GM23338 (cell line): ENCODE measurements at regions not wholly inside any gene's neighbourhood (a gene's known extent, or its start where the extent isn't known, plus 50 kb on each side); places are given as distances from the start of the nearest gene placed in this dataset.

Experiments
- ATAC-seq: fragments of 200-7000 bp; cut with Tn5 transposase; 3 replicates; pipeline ENCODE4 v1.9.1; 2020
- DNase-seq: peaks from one replicate; pipeline ENCODE4 v3.0.0-alpha.2; 2015; ENCODE audit warnings: low spot score
- H2AFZ ChIP-seq: fragments of 200-600 bp; sonication (generic); 2 replicates; pipeline ENCODE4 v1.8.0; 2016; ENCODE audit warnings: antibody characterized with exemption, mild to moderate bottlenecking, moderate library complexity
- H3F3A ChIP-seq: fragments of 200-600 bp; sonication (generic); replicated peaks from 2 replicates; pipeline ENCODE4 v1.8.0; 2017; ENCODE audit warnings: antibody characterized with exemption, mixed run types, low read depth
- H3K27ac ChIP-seq: fragments of 200-600 bp; sonication (generic); 2 replicates; pipeline ENCODE4 v1.6.1; 2016; ENCODE audit warnings: low read depth
- H3K27me3 ChIP-seq: fragments of 200-600 bp; sonication (generic); 2 replicates; pipeline ENCODE4 v1.8.0; 2016; ENCODE audit warnings: mild to moderate bottlenecking, mixed run types, moderate library complexity; ENCODE audit not compliant: insufficient read depth
- H3K36me3 ChIP-seq: fragments of 200-600 bp; sonication (generic); 2 replicates; pipeline ENCODE4 v1.8.0; 2016; ENCODE audit warnings: mild to moderate bottlenecking; ENCODE audit not compliant: insufficient read depth
- H3K4me1 ChIP-seq: fragments of 200-600 bp; sonication (generic); 2 replicates; pipeline ENCODE4 v1.8.0; 2016; ENCODE audit warnings: mild to moderate bottlenecking, moderate library complexity; ENCODE audit not compliant: insufficient read depth
- H3K4me2 ChIP-seq: fragments of 200-600 bp; sonication (generic); 2 replicates; pipeline ENCODE4 v1.7.1; 2017; ENCODE audit warnings: mixed run types
- H3K4me3 ChIP-seq: fragments of 200-600 bp; sonication (generic); 2 replicates; pipeline ENCODE4 v1.6.1; 2016; ENCODE audit warnings: mixed run types
- H3K79me2 ChIP-seq: fragments of 200-600 bp; sonication (generic); replicated peaks from 2 replicates; pipeline ENCODE4 v1.8.0; 2017; ENCODE audit warnings: mild to moderate bottlenecking; ENCODE audit not compliant: insufficient read depth
- H3K9me2 ChIP-seq: fragments of 200-600 bp; sonication (generic); 2 replicates; pipeline ENCODE4 v1.8.0; 2017; ENCODE audit not compliant: insufficient read depth
- H4K20me1 ChIP-seq: fragments of 200-600 bp; sonication (generic); replicated peaks from 2 replicates; pipeline ENCODE4 v1.8.0; 2017; ENCODE audit warnings: mild to moderate bottlenecking; ENCODE audit not compliant: insufficient read depth
- H3K27ac Mint-ChIP-seq: 2 replicates; pipeline ENCODE4 v1.8.0; 2020; ENCODE audit warnings: inconsistent platforms, mild to moderate bottlenecking, moderate library complexity, mixed read lengths
- H3K27me3 Mint-ChIP-seq: 3 replicates; pipeline ENCODE4 v1.8.0; 2022; ENCODE audit warnings: low read depth, mild to moderate bottlenecking, moderate library complexity, mixed read lengths, inconsistent platforms; ENCODE audit not compliant: insufficient read depth, poor library complexity
- H3K36me3 Mint-ChIP-seq: 3 replicates; pipeline ENCODE4 v1.8.0; 2021; ENCODE audit warnings: low read depth, mild to moderate bottlenecking, inconsistent platforms, moderate library complexity, mixed read lengths
- H3K4me1 Mint-ChIP-seq: 3 replicates; pipeline ENCODE4 v1.8.0; 2020; ENCODE audit warnings: mild to moderate bottlenecking, inconsistent platforms, mixed read lengths
- H3K4me3 Mint-ChIP-seq: 3 replicates; pipeline ENCODE4 v1.8.0; 2021; ENCODE audit warnings: moderate library complexity, mild to moderate bottlenecking, inconsistent platforms, mixed read lengths
- H3K9me3 Mint-ChIP-seq: 3 replicates; pipeline ENCODE4 v1.8.0; 2020; ENCODE audit warnings: moderate library complexity, mild to moderate bottlenecking, inconsistent platforms, mixed read lengths
- CREB1 ChIP-seq: fragments of 250-450 bp; sonication (Bioruptor Pico); IDR thresholded peaks from 2 replicates; pipeline ENCODE4 v1.5.0; 2020; ENCODE audit warnings: low read depth, mild to moderate bottlenecking, moderate library complexity
- CTCF ChIP-seq, 2 experiments: fragments of 200-600 bp in 1 of 2; sonication (generic) in 1 of 2; conservative IDR thresholded peaks; 2 replicates each; pipeline versions ENCODE4 v1.5.1 to v1.6.1; 2016 to 2017; ENCODE audit warnings: antibody characterized with exemption in 2 of 2, low read depth in 2 of 2, mild to moderate bottlenecking in 2 of 2, moderate library complexity in 1 of 2
- ETS1 ChIP-seq: IDR thresholded peaks from 2 replicates; pipeline ENCODE4 v1.6.1; 2016; ENCODE audit warnings: antibody characterized with exemption
- EZH2 ChIP-seq: fragments of 200-600 bp; sonication (generic); IDR thresholded peaks from one replicate; pipeline ENCODE4 v1.8.0; 2017; ENCODE audit warnings: antibody characterized with exemption, mild to moderate bottlenecking, low read depth; ENCODE audit not compliant: unreplicated experiment
- EZH2phosphoT487 ChIP-seq: fragments of 200-600 bp; sonication (generic); IDR thresholded peaks from one replicate; pipeline ENCODE4 v1.8.1; 2018; ENCODE audit warnings: antibody characterized with exemption; ENCODE audit not compliant: unreplicated experiment
- JUNB ChIP-seq: IDR thresholded peaks from one replicate; pipeline ENCODE4 v1.6.1; 2016; ENCODE audit warnings: antibody characterized with exemption; ENCODE audit not compliant: unreplicated experiment
- NANOG ChIP-seq: IDR thresholded peaks from 2 replicates; pipeline ENCODE4 v1.6.1; 2016; ENCODE audit warnings: antibody characterized with exemption, borderline replicate concordance
- POLR2AphosphoS5 ChIP-seq: IDR thresholded peaks from 2 replicates; pipeline ENCODE4 v1.6.1; 2016; ENCODE audit warnings: antibody characterized with exemption, low read depth
- REST ChIP-seq: IDR thresholded peaks from one replicate; pipeline ENCODE4 v1.6.1; 2018; ENCODE audit warnings: antibody characterized with exemption; ENCODE audit not compliant: unreplicated experiment
- STAT1 ChIP-seq: IDR thresholded peaks from one replicate; pipeline ENCODE4 v1.6.1; 2016; ENCODE audit warnings: antibody characterized with exemption; ENCODE audit not compliant: unreplicated experiment
- ZNF114 ChIP-seq: fragments of 250-450 bp; sonication (Bioruptor Pico); IDR thresholded peaks from 2 replicates; pipeline ENCODE4 v1.5.0; 2020; ENCODE audit warnings: mild to moderate bottlenecking, moderate library complexity
- ZNF331 ChIP-seq: fragments of 250-450 bp; sonication (Bioruptor Pico); IDR thresholded peaks from 2 replicates; pipeline ENCODE4 v1.5.0; 2020; ENCODE audit warnings: low read depth, mild to moderate bottlenecking, moderate library complexity
- ZNF462 ChIP-seq: fragments of 250-450 bp; sonication (Bioruptor Pico); IDR thresholded peaks from 2 replicates; pipeline ENCODE4 v1.5.0; 2020; ENCODE audit warnings: mild to moderate bottlenecking, moderate library complexity

GRCh38 chr6:98215531-98215930 is 618.8 kb upstream of the POU3F2 start:
- no peak overlapping the region for H3K27ac ChIP-seq
- no peaks in the 10 kb centered on the region for H3K27me3 ChIP-seq
- H3K27ac Mint-ChIP-seq = no peak overlapping the region
- no peaks in the 10 kb centered on the region for H3K9me2 ChIP-seq
- ATAC-seq = no peak
- H3K4me3 Mint-ChIP-seq = no peak overlapping the region
- H3K4me2 ChIP-seq = no peak overlapping the region
- H3K36me3 ChIP-seq = no peaks in the 10 kb centered on the region
- H2AFZ ChIP-seq = no peak overlapping the region
- 0 out of 3 replicates have a peak, but pooled peaks cover under 1% of the 10 kb centered on the region for H3K36me3 Mint-ChIP-seq
- no peaks in the 10 kb centered on the region for H3K4me1 ChIP-seq
- H3K4me3 ChIP-seq = no peak overlapping the region
- no peaks in the 10 kb centered on the region for H3K9me3 Mint-ChIP-seq
- DNase-seq = no peak
- no peaks in the 10 kb centered on the region for H3K27me3 Mint-ChIP-seq
- no peaks in the 10 kb centered on the region for H3K79me2 ChIP-seq
- no peaks in the 10 kb centered on the region for H3F3A ChIP-seq
- TF ChIP-seq EZH2phosphoT487 = no peak
- no peak for TF ChIP-seq STAT1
- TF ChIP-seq JUNB = no peak
- no peak for TF ChIP-seq ZNF462 (CRISPR knock-in tag)
- TF ChIP-seq ZNF114 (CRISPR knock-in tag) = no peak
- no peak for TF ChIP-seq EZH2
- no peak for TF ChIP-seq CREB1 (CRISPR knock-in tag)
- TF ChIP-seq CTCF (conservative IDR thresholded peaks at IDR 0.05; ENCODE audit: low read depth in 2 of 2) = no peak
- no peak for TF ChIP-seq REST
- TF ChIP-seq ETS1 = no peak
- no peak for TF ChIP-seq POLR2AphosphoS5
- TF ChIP-seq ZNF331 = no peak
- no peak for TF ChIP-seq NANOG
- no peaks in the 10 kb centered on the region; the same call in 2 of the 3 replicates for H3K4me1 Mint-ChIP-seq
- no peaks in the 10 kb centered on the region for H4K20me1 ChIP-seq
